Activated naive CD4-positive, alpha-beta T cell treated with anti-CD3 and anti-CD28 coated beads, Interleukin-2, amount 50 U/mL, for 24 hours (primary cell): ENCODE measurements at regions not wholly inside any gene's neighbourhood (a gene's known extent, or its start where the extent isn't known, plus 50 kb on each side); places are given as distances from the start of the nearest gene placed in this dataset.

Experiments used
- H3K27ac Mint-ChIP-seq: one replicate; pipeline ENCODE4 v1.8.0; 2021; ENCODE audit warnings: mild to moderate bottlenecking, mixed read lengths
- H3K27me3 Mint-ChIP-seq: one replicate; pipeline ENCODE4 v1.8.0; 2021; ENCODE audit warnings: mixed read lengths
- H3K36me3 Mint-ChIP-seq: one replicate; pipeline ENCODE4 v1.8.0; 2021; ENCODE audit warnings: mixed read lengths
- H3K4me1 Mint-ChIP-seq: one replicate; pipeline ENCODE4 v1.8.0; 2021; ENCODE audit warnings: mixed read lengths
- H3K4me3 Mint-ChIP-seq: one replicate; pipeline ENCODE4 v1.8.0; 2021; ENCODE audit warnings: mild to moderate bottlenecking, mixed read lengths
- H3K9me3 Mint-ChIP-seq: one replicate; pipeline ENCODE4 v1.8.0; 2021; ENCODE audit warnings: mixed read lengths

DNA sequence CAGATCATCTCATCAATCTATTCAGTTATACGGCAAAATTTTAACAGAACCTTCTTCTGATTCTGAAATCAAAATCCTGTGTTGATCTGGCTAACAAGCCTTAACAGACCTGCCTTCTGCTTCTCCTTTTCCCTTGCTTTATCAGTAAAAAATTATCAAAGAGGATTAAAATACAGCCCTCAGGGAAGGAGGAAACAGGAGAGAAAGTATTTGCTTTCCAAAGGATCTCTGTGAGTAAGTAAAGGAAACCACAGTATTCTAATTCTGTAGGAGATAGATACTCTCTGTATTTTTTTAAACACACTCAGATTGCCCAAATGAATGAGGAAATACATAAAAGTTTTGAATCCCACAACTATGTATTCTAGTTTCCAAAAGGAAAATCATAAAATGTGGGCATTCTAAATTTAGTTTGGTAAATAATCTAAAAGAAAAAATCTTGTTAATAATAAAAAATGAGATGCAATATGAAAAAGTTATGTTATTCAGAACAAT, 221.8 kb downstream of the ZIC1 start:
- Mint-ChIP-seq H3K9me3 (no peaks in the 10 kb centered on the region), H3K27ac (no peak overlapping the region), H3K36me3 (no peaks in the 10 kb centered on the region), H3K4me1 (no peaks in the 10 kb centered on the region), H3K27me3 (no peaks in the 10 kb centered on the region), H3K4me3 (no peak overlapping the region)

- no peak overlapping the region for H3K27ac Mint-ChIP-seq
- H3K9me3 Mint-ChIP-seq, result peaks cover 24% of the 10 kb centered on the region
- H3K27me3 Mint-ChIP-seq, result no peaks in the 10 kb centered on the region
- no peaks in the 10 kb centered on the region for H3K36me3 Mint-ChIP-seq
- no peak overlapping the region for H3K4me3 Mint-ChIP-seq
- H3K4me1 Mint-ChIP-seq, result no peaks in the 10 kb centered on the region
Observed at GRCh38 chr3:147640781-147641180, 231.6 kb downstream of the ZIC1 start.

- H3K9me3 Mint-ChIP-seq, result peaks cover 14% of the 10 kb centered on the region
Observed at GRCh38 chr3:147645761-147646160, 236.6 kb downstream of the ZIC1 start.

DNA sequence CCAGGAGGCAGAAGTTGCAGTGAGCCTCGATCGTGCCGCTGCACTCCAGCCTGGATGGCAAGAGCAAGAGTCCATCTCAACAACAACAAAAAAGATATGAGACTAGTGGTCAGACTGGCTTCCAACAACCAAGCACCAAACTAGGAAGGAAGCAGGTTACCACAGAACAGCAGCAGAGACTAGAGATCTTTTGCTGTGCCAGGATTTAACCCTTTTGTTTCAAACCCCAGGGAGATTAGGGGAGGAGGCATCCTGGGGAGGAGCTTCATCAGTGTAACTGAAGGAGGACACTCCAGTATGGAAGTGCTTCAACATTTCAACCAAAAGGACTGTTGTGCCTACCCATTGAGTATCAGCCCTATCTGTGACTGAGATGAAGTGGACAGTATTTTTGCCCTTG, 240.3 kb downstream of the ZIC1 start:
- H3K36me3 Mint-ChIP-seq, result no peaks in the 10 kb centered on the region
- H3K27ac Mint-ChIP-seq, result no peak overlapping the region
- no peak overlapping the region for H3K4me3 Mint-ChIP-seq
- H3K9me3 Mint-ChIP-seq, result peaks cover 7% of the 10 kb centered on the region
- no peaks in the 10 kb centered on the region for H3K4me1 Mint-ChIP-seq
- H3K27me3 Mint-ChIP-seq, result no peaks in the 10 kb centered on the region

More at GRCh38 chr3:147645761-147646160, 236.6 kb downstream of the ZIC1 start:
- Mint-ChIP-seq H3K4me3 (no peak overlapping the region), H3K27me3 (no peaks in the 10 kb centered on the region), H3K27ac (no peak overlapping the region), H3K4me1 (no peaks in the 10 kb centered on the region), H3K36me3 (no peaks in the 10 kb centered on the region)

GRCh38 chr3:147651107-147651778, 242.1 kb downstream of the ZIC1 start:
- H3K27me3 Mint-ChIP-seq, result no peaks in the 10 kb centered on the region
- H3K9me3 Mint-ChIP-seq, result peaks cover 7% of the 10 kb centered on the region
- H3K36me3 Mint-ChIP-seq, result no peaks in the 10 kb centered on the region
- no peak overlapping the region for H3K27ac Mint-ChIP-seq
- H3K4me3 Mint-ChIP-seq, result no peak overlapping the region
- H3K4me1 Mint-ChIP-seq, result no peaks in the 10 kb centered on the region

DNA sequence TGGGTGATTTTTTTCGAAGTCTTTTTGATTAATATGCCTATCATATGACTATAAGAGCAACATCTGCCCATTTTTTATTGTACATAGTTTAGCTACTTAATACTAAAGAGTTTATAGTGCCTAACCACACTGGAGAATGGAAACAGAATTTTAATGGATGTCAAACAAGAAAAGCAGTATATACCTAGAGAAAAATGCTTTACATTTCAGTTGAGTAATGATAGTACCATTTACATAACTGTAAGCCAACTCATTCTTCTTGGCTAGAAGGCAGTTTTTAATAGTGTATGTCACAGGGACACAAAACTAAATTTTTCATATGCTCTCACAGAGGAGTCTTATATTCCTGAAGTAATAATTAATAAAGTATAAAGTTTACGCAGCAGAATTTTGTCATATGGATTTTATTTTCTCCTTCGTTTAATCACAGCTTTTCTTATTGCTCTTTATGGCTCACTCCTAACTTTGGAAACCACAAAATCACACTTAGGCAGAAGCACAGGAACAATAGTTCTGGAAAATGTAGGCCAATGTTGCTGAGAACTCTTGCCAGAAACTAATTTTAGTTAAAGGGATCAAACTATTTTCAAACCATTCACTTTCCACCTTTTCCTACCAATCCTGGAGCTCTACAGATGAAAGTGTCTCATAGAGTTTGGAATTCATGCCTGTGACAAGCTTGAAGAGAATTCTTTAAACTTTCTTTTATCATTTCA, 243.6 kb downstream of the ZIC1 start:
- H3K9me3 Mint-ChIP-seq, result peaks cover 5% of the 10 kb centered on the region
- no peaks in the 10 kb centered on the region for H3K36me3 Mint-ChIP-seq
- H3K4me1 Mint-ChIP-seq, result no peaks in the 10 kb centered on the region
- no peak overlapping the region for H3K4me3 Mint-ChIP-seq
- H3K27ac Mint-ChIP-seq, result no peak overlapping the region
- H3K27me3 Mint-ChIP-seq, result no peaks in the 10 kb centered on the region

DNA sequence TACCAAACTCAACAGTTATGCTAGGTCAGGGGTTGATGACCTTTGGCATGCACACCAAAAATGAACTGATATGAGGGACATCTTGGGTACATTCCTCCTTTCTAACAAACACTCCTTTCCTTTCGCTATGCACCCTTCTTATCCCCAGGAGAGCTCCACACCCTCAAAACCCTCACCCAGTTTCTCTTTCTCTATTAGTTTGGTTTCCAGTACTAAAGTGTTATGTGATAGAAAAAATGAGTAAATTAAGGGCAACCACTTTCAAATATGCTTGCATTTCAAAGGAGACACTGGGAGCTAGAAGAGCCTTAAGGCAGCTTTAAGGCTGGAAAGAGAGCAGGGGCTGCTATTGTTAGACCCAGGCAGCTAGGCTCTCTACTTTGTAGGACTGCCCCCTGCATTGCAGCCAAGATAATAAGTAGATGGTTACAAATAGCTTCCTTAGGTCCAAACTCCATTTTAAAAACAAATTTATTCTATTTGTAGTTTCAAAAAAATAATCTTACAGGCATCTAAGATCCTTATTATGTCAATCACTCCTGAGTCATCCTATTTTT, 244.3 kb downstream of the ZIC1 start:
- no peaks in the 10 kb centered on the region for H3K4me1 Mint-ChIP-seq
- H3K9me3 Mint-ChIP-seq, result no peaks in the 10 kb centered on the region
- H3K27me3 Mint-ChIP-seq, result no peaks in the 10 kb centered on the region
- H3K4me3 Mint-ChIP-seq, result no peak overlapping the region
- no peak overlapping the region for H3K27ac Mint-ChIP-seq
- no peaks in the 10 kb centered on the region for H3K36me3 Mint-ChIP-seq

DNA sequence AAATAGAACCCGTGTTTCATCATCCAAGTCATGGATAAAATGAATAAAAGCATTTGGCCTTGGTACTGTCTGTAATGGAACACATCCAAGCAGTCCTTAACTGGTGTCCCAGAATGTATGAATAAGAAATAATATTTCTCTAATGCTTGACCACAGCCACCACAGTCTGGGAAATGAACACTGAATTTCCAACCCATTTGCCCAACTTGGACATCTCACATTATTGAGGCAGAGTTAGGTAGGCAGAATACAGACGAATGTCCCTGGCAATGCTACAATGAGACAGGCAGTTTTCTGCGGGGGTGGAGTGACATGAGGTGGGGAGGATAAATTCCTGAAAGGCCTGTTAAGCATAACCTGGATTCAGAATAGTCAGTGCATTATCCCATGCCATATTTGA, 245.7 kb downstream of the ZIC1 start:
- no peaks in the 10 kb centered on the region for H3K4me1 Mint-ChIP-seq
- no peak overlapping the region for H3K4me3 Mint-ChIP-seq
- H3K9me3 Mint-ChIP-seq, result no peaks in the 10 kb centered on the region
- no peaks in the 10 kb centered on the region for H3K36me3 Mint-ChIP-seq
- H3K27ac Mint-ChIP-seq, result no peak overlapping the region
- H3K27me3 Mint-ChIP-seq, result no peaks in the 10 kb centered on the region

DNA sequence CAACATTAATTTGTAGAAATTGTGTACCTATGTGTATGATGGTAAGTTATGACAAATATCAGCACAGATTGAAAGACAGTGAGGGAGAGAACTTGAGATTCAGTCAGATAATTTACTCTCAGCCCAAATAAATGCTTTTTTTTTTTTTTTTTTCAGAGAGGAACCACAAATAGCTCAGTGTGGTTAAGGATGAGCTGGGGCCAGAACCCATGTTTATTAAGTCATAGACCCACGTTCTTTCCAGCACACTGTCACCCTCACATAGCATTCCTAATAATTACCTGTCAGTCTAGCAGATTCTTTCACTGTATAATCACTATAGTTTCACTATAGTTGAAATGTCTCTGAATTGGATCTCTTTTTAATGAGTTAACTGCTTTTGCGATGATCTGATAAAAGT, 246.1 kb downstream of the ZIC1 start:
- H3K4me3 Mint-ChIP-seq, result no peak overlapping the region
- no peaks in the 10 kb centered on the region for H3K27me3 Mint-ChIP-seq
- H3K4me1 Mint-ChIP-seq, result no peaks in the 10 kb centered on the region
- H3K36me3 Mint-ChIP-seq, result no peaks in the 10 kb centered on the region
- H3K9me3 Mint-ChIP-seq, result no peaks in the 10 kb centered on the region
- H3K27ac Mint-ChIP-seq, result no peak overlapping the region

DNA sequence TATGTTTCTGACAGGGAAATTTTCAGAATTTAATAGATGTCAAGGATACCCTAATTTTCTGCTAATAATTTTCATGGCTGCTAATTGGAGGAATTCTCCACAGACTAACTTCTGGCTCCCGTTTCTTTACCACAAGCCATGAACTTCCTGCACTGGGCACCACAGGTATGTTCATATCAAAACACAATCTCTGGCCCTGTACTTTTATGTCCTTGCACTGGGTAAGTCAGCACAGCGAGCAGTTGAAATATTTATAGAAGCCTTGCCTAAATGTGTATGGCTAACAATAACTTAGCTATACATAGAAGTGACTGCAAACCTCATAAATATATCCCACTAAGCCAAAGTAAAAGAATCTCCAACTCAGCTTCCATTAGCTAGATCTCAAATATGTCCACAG, 246.9 kb downstream of the ZIC1 start:
- Mint-ChIP-seq H3K9me3 (no peaks in the 10 kb centered on the region), H3K4me1 (no peaks in the 10 kb centered on the region), H3K36me3 (no peaks in the 10 kb centered on the region), H3K4me3 (no peak overlapping the region), H3K27ac (no peak overlapping the region), H3K27me3 (no peaks in the 10 kb centered on the region)

GRCh38 chr3:147661916-147662315, 252.8 kb downstream of the ZIC1 start:
- Mint-ChIP-seq H3K27ac (no peak overlapping the region), H3K4me1 (no peaks in the 10 kb centered on the region), H3K27me3 (no peaks in the 10 kb centered on the region), H3K4me3 (no peak overlapping the region), H3K36me3 (no peaks in the 10 kb centered on the region), H3K9me3 (peaks cover 5% of the 10 kb centered on the region)

DNA sequence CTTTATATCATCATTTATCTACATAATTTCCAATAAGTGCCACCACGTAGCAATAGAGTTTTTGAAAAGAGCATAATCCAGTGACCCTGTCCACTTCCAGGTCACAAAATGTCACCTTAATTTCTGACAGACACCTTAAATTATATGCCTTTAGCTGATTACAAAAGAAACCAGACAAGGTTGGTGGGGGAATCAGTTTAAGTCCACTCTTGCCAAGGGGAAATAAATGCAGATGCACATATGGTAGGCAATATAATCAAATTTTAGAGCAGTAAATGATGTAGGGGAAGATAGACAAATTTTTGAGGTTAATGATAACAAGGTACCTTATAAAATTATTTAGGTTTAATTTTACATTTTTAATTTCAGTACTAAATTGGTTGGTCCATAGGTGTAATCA, 253.5 kb downstream of the ZIC1 start:
- Mint-ChIP-seq H3K27me3 (no peaks in the 10 kb centered on the region), H3K4me3 (no peak overlapping the region), H3K9me3 (peaks cover 8% of the 10 kb centered on the region), H3K36me3 (no peaks in the 10 kb centered on the region), H3K27ac (no peak overlapping the region), H3K4me1 (no peaks in the 10 kb centered on the region)

DNA sequence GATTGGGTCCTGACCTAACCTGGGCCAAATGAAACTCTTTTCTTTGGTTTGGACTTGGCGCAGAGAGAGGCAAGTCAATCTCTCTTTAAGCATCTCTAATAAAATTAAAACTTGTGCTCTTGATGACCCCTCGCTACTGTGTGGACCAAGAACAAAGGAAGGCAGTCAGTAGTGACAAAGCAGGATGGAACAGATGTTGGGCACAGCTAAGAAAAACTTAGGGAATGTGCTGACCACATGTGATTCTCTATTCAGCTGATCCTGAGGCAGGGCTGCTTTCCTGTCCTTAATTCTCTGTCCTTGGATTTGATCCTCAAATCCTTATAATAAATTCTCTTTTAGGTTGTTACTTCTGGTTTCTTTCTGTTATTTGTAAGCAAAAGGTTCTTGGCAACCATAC, 259.9 kb downstream of the ZIC1 start:
- Mint-ChIP-seq H3K9me3 (peaks cover 5% of the 10 kb centered on the region), H3K27me3 (no peaks in the 10 kb centered on the region), H3K4me3 (no peak overlapping the region), H3K4me1 (no peaks in the 10 kb centered on the region), H3K36me3 (no peaks in the 10 kb centered on the region), H3K27ac (no peak overlapping the region)

- Mint-ChIP-seq H3K27ac (no peak overlapping the region), H3K9me3 (peaks cover 2% of the 10 kb centered on the region), H3K36me3 (no peaks in the 10 kb centered on the region), H3K4me1 (no peaks in the 10 kb centered on the region), H3K27me3 (no peaks in the 10 kb centered on the region), H3K4me3 (no peak overlapping the region)
Observed at GRCh38 chr3:147672035-147672434, 262.9 kb downstream of the ZIC1 start.

- no peak overlapping the region for H3K27ac Mint-ChIP-seq
- no peaks in the 10 kb centered on the region for H3K9me3 Mint-ChIP-seq
- no peaks in the 10 kb centered on the region for H3K27me3 Mint-ChIP-seq
- H3K36me3 Mint-ChIP-seq, result no peaks in the 10 kb centered on the region
- no peaks in the 10 kb centered on the region for H3K4me1 Mint-ChIP-seq
- H3K4me3 Mint-ChIP-seq, result no peak overlapping the region
Observed at GRCh38 chr3:147672436-147672835, 263.3 kb downstream of the ZIC1 start.

- Mint-ChIP-seq H3K9me3 (no peaks in the 10 kb centered on the region), H3K4me1 (no peaks in the 10 kb centered on the region), H3K27me3 (no peaks in the 10 kb centered on the region), H3K27ac (no peak overlapping the region), H3K36me3 (no peaks in the 10 kb centered on the region), H3K4me3 (no peak overlapping the region)
Observed at GRCh38 chr3:147675761-147676160, 266.6 kb downstream of the ZIC1 start.
